ENCODE measurements at regions not wholly inside any gene's neighbourhood (a gene's known extent, or its start where the extent isn't known, plus 50 kb on each side); places are given as distances from the start of the nearest gene placed in this dataset.
"Not testable (repeated sequence)": the region's sequence is repeated elsewhere in the genome, so short reads cannot be mapped to it uniquely, and the experiment has no call there.

DNA sequence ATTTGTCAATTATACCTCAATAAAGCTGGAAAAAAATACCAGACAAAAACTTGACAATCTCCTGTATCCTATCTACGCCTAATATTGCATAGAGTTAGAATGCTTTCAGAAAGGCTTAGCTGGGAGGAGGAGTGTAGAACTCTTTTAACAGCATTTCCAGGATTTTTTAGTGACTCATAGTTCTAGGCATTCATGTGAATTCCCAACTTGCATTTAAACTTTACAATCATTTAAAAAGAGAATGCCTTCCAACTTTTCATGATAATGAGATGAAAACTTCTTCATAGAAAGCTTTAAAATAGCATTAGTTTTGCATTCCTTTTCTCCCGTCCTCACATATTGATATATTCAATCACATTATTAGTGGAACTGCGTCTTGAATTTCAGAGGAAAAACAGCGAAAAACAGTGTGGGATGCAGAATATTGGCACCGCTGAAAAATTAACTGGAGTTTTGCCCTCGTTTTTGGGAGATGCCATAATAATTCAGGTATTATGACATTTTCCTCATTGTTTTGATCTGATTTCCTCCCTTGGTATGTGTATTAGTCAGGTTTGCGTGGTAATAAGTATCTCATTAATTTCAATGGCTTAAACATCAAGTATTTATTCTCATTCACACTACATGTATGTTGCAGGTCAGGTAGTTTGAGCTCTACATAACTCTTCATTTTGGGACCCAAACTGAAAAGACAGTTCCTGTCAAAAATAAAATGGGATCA is 293.2 kb upstream of the FIGN start:
- no peak for DNase-seq (ENCODE audit: low read depth)

GRCh38 chr2:164024396-164024795 is 288.6 kb upstream of the FIGN start:
- no peak for DNase-seq (ENCODE audit: low read depth)

- DNase-seq (ENCODE audit: low read depth), result no peak
Measured at GRCh38 chr2:164023896-164024295, 288.1 kb upstream of the FIGN start.

- peak; percentile 53 for DNase-seq (ENCODE audit: low read depth)
Measured at GRCh38 chr2:164015328-164016123, 279.7 kb upstream of the FIGN start.

DNA sequence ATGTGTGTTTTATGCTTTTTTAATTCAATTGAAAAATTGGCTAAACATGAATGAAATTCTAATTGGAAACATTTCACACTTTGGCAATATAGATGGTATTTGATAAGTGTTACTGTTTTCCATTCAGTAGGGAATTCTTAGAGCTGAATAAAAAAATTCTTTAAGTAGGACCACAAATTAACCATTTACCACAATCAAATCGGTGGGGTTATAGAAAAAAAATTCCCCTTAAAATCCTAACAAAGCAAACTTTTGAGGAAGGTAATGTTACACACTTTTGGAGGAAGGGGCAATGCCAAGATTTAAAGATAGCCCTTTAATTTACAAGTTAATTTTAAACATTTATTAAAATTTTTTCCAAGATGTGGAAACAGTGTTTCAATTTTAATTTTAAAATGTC is 279.0 kb upstream of the FIGN start:
- DNase-seq (ENCODE audit: low read depth), result no peak

- peak; percentile 29 for DNase-seq (ENCODE audit: low read depth)
Measured at GRCh38 chr2:164014068-164014731, 278.4 kb upstream of the FIGN start.

- no peak for DNase-seq (ENCODE audit: low read depth)
Measured at GRCh38 chr2:164012581-164012980, 276.8 kb upstream of the FIGN start.

DNA sequence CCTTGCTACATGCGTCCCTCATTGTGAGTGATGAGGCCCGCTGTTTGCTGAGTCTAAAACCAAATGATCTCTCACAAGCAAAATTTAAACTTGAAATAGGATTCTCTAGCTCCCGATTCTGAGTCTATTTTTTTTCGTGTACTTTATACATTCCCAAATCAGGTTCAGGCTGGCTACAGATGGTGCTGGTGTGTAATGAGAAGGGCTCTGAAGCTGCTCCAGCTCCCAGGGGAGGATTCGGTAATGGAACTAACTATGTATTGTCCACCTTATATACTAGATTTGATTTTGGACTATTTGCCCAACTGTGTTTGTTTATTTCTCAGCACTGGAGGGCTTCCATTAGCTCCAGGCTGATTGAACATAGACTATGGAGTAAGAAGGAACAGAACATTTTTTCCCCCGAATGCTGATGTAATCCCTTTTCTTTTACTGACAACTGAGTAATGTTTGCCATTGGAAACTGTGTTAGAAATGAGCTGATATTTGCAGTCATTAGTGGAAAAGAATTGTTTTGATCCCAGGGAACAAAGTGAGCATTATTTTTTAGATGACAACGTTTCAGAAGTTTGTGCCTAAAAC is 274.0 kb upstream of the FIGN start:
- DNase-seq (ENCODE audit: low read depth), result no peak

- no peak for DNase-seq (ENCODE audit: low read depth)
Measured at GRCh38 chr2:164008752-164009151, 272.9 kb upstream of the FIGN start.

- no peak for DNase-seq (ENCODE audit: low read depth)
Measured at GRCh38 chr2:164006704-164007103, 270.9 kb upstream of the FIGN start.

DNA sequence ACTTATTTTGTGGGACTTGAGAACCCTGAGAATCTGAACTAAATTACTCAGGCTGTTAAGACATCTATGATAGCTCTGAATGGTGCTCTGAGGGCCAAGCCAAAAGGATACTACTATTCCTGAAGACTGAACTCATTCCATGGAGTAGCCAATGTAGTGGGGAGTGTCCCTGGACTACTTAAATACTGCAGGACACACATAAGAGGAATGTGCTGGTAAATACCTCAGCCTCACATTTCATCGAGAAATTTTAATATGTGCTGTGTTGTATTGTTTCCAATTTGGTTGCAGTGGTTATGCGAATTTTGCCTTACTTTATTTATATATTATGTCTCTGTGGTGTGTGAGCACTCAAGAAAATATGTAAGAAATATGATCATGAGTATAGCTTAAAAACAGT is 264.4 kb upstream of the FIGN start:
- no peak for DNase-seq (ENCODE audit: low read depth)

- DNase-seq (ENCODE audit: low read depth), result no peak
Measured at GRCh38 chr2:163997466-163997865, 261.7 kb upstream of the FIGN start.

DNA sequence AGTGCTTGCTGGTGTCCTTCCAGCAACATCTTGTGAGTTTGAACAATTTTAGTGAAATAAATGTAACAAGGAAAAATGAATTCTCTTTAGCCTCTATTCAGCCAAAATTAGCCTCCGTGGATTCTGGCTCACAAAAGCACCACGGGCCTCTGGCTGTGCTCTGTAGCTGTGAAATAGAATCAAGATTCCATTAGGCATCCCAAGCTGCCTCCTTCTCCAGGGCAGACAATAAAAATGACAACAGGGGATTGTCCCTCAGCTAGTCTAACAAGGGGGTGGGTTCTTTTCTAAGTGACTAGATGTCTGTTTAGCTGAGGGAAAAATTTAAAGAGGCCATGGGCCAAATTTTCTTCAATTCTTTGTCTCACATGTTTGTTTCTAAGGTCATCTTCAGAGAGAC is 254.7 kb upstream of the FIGN start:
- DNase-seq (ENCODE audit: low read depth), result no peak

DNA sequence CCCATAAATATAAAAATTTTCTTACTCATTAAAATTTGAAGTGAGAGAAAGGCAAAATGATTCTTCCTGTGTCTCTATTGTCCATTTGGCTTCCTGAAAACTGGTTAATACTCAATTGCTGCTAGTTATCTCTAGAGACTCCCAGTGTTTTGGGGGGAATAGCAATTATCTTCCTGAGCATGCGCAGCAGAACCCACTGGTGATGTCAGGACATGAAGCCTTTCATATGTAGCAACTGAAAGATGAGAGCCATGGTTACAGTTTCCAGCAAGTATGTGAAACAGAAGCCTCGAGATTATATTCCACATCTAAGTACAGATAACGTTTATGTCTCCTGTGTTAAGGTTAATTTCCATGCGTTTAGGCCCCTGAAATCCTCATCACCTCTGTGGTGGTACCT is 254.3 kb upstream of the FIGN start:
- DNase-seq (ENCODE audit: low read depth), result no peak

DNA sequence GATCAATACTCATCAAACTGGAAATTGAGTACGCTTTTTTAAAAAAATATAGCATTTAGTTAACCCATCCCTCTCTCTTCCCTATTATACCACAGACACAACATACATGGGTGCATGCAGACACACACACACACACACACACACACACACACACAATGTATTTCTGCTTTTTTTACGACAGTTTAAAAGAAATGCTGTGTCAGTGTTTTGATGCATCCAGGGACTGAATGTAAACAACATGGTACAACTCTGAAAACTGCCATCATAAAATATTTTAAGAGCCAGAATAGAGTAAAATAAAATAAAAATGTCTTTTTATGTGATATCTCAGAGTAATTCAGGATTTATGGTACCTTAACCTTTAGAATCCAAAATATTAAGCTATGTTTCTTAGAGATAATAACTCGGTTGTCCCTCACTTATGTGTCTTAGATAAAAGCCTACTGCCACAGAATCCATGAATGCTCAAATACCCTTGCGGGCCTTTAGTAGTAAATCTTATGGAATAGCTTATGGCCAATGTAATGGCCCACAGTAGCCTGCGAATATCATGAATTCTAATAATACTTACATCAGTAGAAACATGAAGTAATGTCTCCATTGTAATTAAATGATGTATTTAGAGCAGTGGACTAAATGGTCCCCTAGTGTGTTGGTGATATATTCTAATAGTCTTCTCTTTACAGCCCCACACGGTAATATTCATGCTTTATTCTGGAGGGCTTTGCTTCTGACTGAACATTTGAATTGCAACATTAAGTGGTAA is 251.6 kb upstream of the FIGN start:
- no peak for DNase-seq (ENCODE audit: low read depth)

DNA sequence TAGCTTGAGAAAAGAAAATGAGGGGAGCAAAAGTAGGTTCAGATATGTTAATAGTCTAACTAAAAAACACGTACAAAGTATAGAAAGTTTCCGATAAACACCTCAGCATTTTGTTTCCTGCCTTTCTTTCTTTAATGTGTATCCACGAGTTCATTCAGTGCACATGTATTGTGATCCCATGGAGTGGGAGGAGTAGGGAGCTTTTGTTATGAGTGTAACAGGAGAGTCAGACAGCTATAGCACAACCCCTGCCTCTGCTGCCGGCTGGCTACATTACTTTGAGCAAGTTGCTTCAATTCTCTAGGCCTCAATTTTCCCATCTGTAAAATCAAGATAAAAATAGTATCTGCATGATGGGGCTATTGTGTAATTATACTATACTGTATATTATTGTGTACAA is 249.2 kb upstream of the FIGN start:
- DNase-seq (ENCODE audit: low read depth), result no peak

- no peak for DNase-seq (ENCODE audit: low read depth)
Measured at GRCh38 chr2:163983911-163984310, 248.1 kb upstream of the FIGN start.

DNA sequence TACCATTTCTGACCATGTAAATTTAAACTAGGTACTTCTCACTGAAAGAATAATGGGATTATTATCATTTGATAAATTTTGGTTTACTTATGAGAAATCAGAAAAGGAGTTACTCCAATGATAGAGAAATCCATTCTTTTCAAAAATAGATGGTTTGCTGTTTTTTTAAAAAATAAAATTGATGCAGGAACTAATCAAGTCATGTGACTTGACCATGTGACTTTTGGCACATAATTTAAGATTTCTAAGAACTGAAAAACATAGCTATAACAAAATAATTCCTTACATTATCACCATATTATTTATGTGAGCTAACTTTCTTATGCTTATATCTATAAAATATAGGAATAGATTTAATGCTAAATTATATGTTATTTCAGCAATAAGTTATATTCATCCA is 247.1 kb upstream of the FIGN start:
- DNase-seq (ENCODE audit: low read depth), result no peak

- DNase-seq (ENCODE audit: low read depth), result no peak
Measured at GRCh38 chr2:163974766-163975165, 239.0 kb upstream of the FIGN start.

- no peak for DNase-seq (ENCODE audit: low read depth)
Measured at GRCh38 chr2:163970058-163970813, 234.4 kb upstream of the FIGN start.

- not testable (repeated sequence) for DNase-seq (ENCODE audit: low read depth)
Measured at GRCh38 chr2:163964278-163964677, 228.5 kb upstream of the FIGN start.

Data from Daoy (cell line).